ENCODE measurements at regions not wholly inside any gene's neighbourhood (a gene's known extent, or its start where the extent isn't known, plus 50 kb on each side); places are given as distances from the start of the nearest gene placed in this dataset.

GRCh38 chr12:124457287-124458219, 109.9 kb downstream of the NCOR2 start:
- TF ChIP-seq, protein P1, sequence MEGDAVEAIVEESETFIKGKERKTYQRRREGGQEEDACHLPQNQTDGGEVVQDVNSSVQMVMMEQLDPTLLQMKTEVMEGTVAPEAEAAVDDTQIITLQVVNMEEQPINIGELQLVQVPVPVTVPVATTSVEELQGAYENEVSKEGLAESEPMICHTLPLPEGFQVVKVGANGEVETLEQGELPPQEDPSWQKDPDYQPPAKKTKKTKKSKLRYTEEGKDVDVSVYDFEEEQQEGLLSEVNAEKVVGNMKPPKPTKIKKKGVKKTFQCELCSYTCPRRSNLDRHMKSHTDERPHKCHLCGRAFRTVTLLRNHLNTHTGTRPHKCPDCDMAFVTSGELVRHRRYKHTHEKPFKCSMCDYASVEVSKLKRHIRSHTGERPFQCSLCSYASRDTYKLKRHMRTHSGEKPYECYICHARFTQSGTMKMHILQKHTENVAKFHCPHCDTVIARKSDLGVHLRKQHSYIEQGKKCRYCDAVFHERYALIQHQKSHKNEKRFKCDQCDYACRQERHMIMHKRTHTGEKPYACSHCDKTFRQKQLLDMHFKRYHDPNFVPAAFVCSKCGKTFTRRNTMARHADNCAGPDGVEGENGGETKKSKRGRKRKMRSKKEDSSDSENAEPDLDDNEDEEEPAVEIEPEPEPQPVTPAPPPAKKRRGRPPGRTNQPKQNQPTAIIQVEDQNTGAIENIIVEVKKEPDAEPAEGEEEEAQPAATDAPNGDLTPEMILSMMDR (IDR thresholded peaks at IDR 0.05 in 8 of 11, conservative IDR thresholded peaks at IDR 0.05 in 3 of 11) = no peak
- no peak for TF ChIP-seq POLR2A (IDR thresholded peaks at IDR 0.05)
